B cell (primary cell): ENCODE measurements at regions not wholly inside any gene's neighbourhood (a gene's known extent, or its start where the extent isn't known, plus 50 kb on each side); places are given as distances from the start of the nearest gene placed in this dataset.

ENCODE experiments used
- ATAC-seq: fragments of 200-7000 bp; cut with Tn5 transposase; one replicate; pipeline ENCODE4 v1.10.0; 2021; ENCODE audit warnings: low read depth, mild to moderate bottlenecking, moderate number of reproducible peaks, moderate library complexity
- CTCF ChIA-PET: fragments of 350-600 bp; sonication (Branson Sonifier 250); formaldehyde crosslinking; loops from one replicate; lab custom pipeline; 2021; ENCODE audit warnings: antibody characterized with exemption, inconsistent platforms; lab: Charles Lee
- POLR2A ChIA-PET: fragments of 350-600 bp; sonication (Branson Sonifier 250); formaldehyde crosslinking; loops from one replicate; lab custom pipeline; 2021; ENCODE audit warnings: antibody characterized with exemption; lab: Charles Lee
- DNase-seq: peaks from one replicate; pipeline ENCODE4 v3.0.0; 2013
- H2AFZ ChIP-seq: 2 replicates; pipeline ENCODE4 v1.6.1; 2012; ENCODE audit warnings: mild to moderate bottlenecking, low read depth, low read length; ENCODE audit not compliant: insufficient read depth, poor library complexity, severe bottlenecking
- H3K27ac ChIP-seq, 2 donors: 1 replicate in 1 of 2; 2 replicates in 1 of 2; pipeline ENCODE4 v1.5.1; 2012 to 2013; ENCODE audit warnings: low read length in 2 of 2, mild to moderate bottlenecking in 2 of 2, moderate library complexity in 1 of 2
- H3K27me3 ChIP-seq, 4 experiments: fragments of 200-600 bp in 1 of 4; sonication (generic) in 1 of 4; replicated peaks in 1 of 4; 1 replicate in 2 of 4; 2 replicates in 2 of 4; pipeline versions ENCODE4 v1.6.1 to v1.7.0; 2013 to 2016; ENCODE audit warnings: low read length in 3 of 4, mild to moderate bottlenecking in 2 of 4, mixed read lengths in 1 of 4, moderate library complexity in 1 of 4; ENCODE audit not compliant: insufficient read depth in 4 of 4, control insufficient read depth in 3 of 4; ENCODE audit errors: control extremely low read depth in 1 of 4
- H3K36me3 ChIP-seq, 2 experiments: replicated peaks in 1 of 2; 1 replicate in 1 of 2; 2 replicates in 1 of 2; pipeline versions ENCODE4 v1.6.1 to v1.7.1; 2013; ENCODE audit warnings: low read length in 1 of 2; ENCODE audit not compliant: insufficient read depth in 2 of 2, control insufficient read depth in 1 of 2; ENCODE audit errors: control extremely low read depth in 1 of 2, extremely low read depth in 1 of 2
- H3K4me1 ChIP-seq, 2 donors: fragments of 200-600 bp in 1 of 2; sonication (generic) in 1 of 2; 1 replicate in 1 of 2; 2 replicates in 1 of 2; pipeline versions ENCODE4 v1.5.1 to v1.6.1; 2013 to 2017; ENCODE audit warnings: low read length in 2 of 2; ENCODE audit not compliant: control insufficient read depth in 2 of 2, insufficient read depth in 2 of 2
- H3K4me2 ChIP-seq: replicated peaks from 2 replicates; pipeline ENCODE3; 2012; ENCODE audit warnings: mild to moderate bottlenecking, low read depth, low read length; ENCODE audit not compliant: poor library complexity, severe bottlenecking
- H3K4me3 ChIP-seq, 5 experiments: fragments of 200-600 bp in 1 of 5; sonication (generic) in 1 of 5; 1 replicate in 3 of 5; 2 replicates in 2 of 5; pipeline versions ENCODE4 v1.5.1 to v1.7.0; 2011 to 2016; ENCODE audit warnings: low read length in 4 of 5, mild to moderate bottlenecking in 4 of 5, low read depth in 2 of 5, control low read depth in 1 of 5, moderate library complexity in 1 of 5; ENCODE audit not compliant: insufficient read depth in 1 of 5; ENCODE audit errors: control extremely low read depth in 1 of 5, extremely low read depth in 1 of 5
- H3K79me2 ChIP-seq: fragments of 200-600 bp; sonication (generic); one replicate; pipeline ENCODE4 v1.6.0; 2016; ENCODE audit warnings: low read length; ENCODE audit not compliant: control insufficient read depth, insufficient read depth
- H3K9ac ChIP-seq: fragments of 200-600 bp; sonication (generic); 2 replicates; pipeline ENCODE4 v1.6.1; 2017; ENCODE audit warnings: mild to moderate bottlenecking, low read length, moderate library complexity
- H3K9me3 ChIP-seq, 3 donors: one replicate each; pipeline versions ENCODE4 v1.6.1 to v1.7.1; 2013; ENCODE audit warnings: low read length in 2 of 3; ENCODE audit not compliant: control insufficient read depth in 2 of 3, insufficient read depth in 1 of 3; ENCODE audit errors: control extremely low read depth in 1 of 3
- H4K20me1 ChIP-seq: 2 replicates; pipeline ENCODE4 v1.6.0; 2012; ENCODE audit warnings: mild to moderate bottlenecking, low read length; ENCODE audit not compliant: insufficient read depth, control insufficient read depth, poor library complexity, severe bottlenecking
- H3K27ac Mint-ChIP-seq: one replicate; pipeline ENCODE4 v1.8.0; 2021; ENCODE audit warnings: mixed read lengths
- H3K27me3 Mint-ChIP-seq: one replicate; pipeline ENCODE4 v1.8.0; 2021; ENCODE audit warnings: mixed read lengths
- H3K4me1 Mint-ChIP-seq: one replicate; pipeline ENCODE4 v1.8.0; 2021; ENCODE audit warnings: mixed read lengths
- H3K4me3 Mint-ChIP-seq: one replicate; pipeline ENCODE4 v1.8.0; 2021; ENCODE audit warnings: mixed read lengths
- H3K9me3 Mint-ChIP-seq: one replicate; pipeline ENCODE4 v1.8.0; 2022; ENCODE audit warnings: mixed read lengths; ENCODE audit not compliant: insufficient read depth
- CTCF ChIP-seq: fragments of 200-600 bp; IDR thresholded peaks from one replicate; pipeline ENCODE4 v1.8.0; 2022; ENCODE audit warnings: antibody characterized with exemption, mild to moderate bottlenecking
- EZH2 ChIP-seq: IDR thresholded peaks from 2 replicates; pipeline ENCODE4 v1.6.1; 2012; ENCODE audit warnings: borderline replicate concordance, low read depth, mild to moderate bottlenecking, moderate library complexity, low read length; ENCODE audit not compliant: insufficient read depth, poor library complexity, severe bottlenecking
- WGBS: methylation state at CpG from one replicate; pipeline ENCODE4 v1.1.5; 2013; ENCODE audit warnings: missing lambda C conversion rate; ENCODE audit not compliant: insufficient coverage; 5-methylcytosine and 5-hydroxymethylcytosine counted together
- intact Hi-C: fragments of 100-400 bp; cut with micrococcal nuclease; formaldehyde crosslinking; loops from one replicate; pipeline ENCODE4 v1.10.0; 2022

- ChIA-PET CTCF (no interaction called here), POLR2A (no interaction called here)
- Histone ChIP-seq H2AFZ (no peak overlapping the region), H3K9me3 (peaks cover 0 to under 1% (median 0%) of the 10 kb centered on the region in 3 donors), H3K36me3 (no peaks in the 10 kb centered on the region), H3K27me3 (peaks cover 0 to 23% (median 2%) of the 10 kb centered on the region in 4 experiments), H3K4me2 (no peak overlapping the region), H3K4me1 (no peaks in the 10 kb centered on the region), H4K20me1 (no peaks in the 10 kb centered on the region), H3K79me2 (no peaks in the 10 kb centered on the region), H3K9ac (no peak overlapping the region), H3K4me3 (no peak overlapping the region), H3K27ac (no peak overlapping the region)
- 71% methylated on average over 1 of the region's 1 CpG for WGBS
- Mint-ChIP-seq H3K27me3 (peaks cover 32% of the 10 kb centered on the region), H3K4me1 (no peaks in the 10 kb centered on the region), H3K27ac (no peak overlapping the region), H3K9me3 (peaks cover 2% of the 10 kb centered on the region), H3K4me3 (no peak overlapping the region)
- ATAC-seq: no peak
- TF ChIP-seq EZH2 (no peak), CTCF (no peak)
- DNase-seq: no peak
- intact Hi-C loops: no loop called here
These were observed 89.2 kb upstream of the SLC6A11 start for GRCh38 chr3:10726787-10727186.

GRCh38 chr3:10729439-10729838 is 86.6 kb upstream of the SLC6A11 start:
- Histone ChIP-seq H3K79me2 (no peaks in the 10 kb centered on the region), H3K27ac (no peak overlapping the region), H2AFZ (no peak overlapping the region), H3K4me2 (no peak overlapping the region), H3K27me3 (peaks cover 0 to 16% (median 3%) of the 10 kb centered on the region in 4 experiments), H3K36me3 (no peaks in the 10 kb centered on the region), H3K4me1 (no peaks in the 10 kb centered on the region), H4K20me1 (no peaks in the 10 kb centered on the region), H3K9me3 (peaks cover 5 to 20% (median 5%) of the 10 kb centered on the region in 3 donors), H3K9ac (no peak overlapping the region), H3K4me3 (no peak overlapping the region)
- no peak for DNase-seq
- WGBS: 36% methylated on average over 1 of the region's 2 CpGs
- Mint-ChIP-seq H3K4me1 (no peaks in the 10 kb centered on the region), H3K27me3 (peaks cover 26% of the 10 kb centered on the region), H3K27ac (no peak overlapping the region), H3K9me3 (peaks cover 9% of the 10 kb centered on the region), H3K4me3 (no peak overlapping the region)
- no peak for TF ChIP-seq CTCF
- no peak for TF ChIP-seq EZH2
- ChIA-PET CTCF (interaction anchor here (1.4 kb wide), 1 partner anchor 9 kb away, joined by 4 read pairs; no protein-coding TSS in a partner anchor), POLR2A (no interaction called here)
- ATAC-seq: no peak
- intact Hi-C loops: no loop called here
